GM12878 (cell line): ENCODE measurements at regions not wholly inside any gene's neighbourhood (a gene's known extent, or its start where the extent isn't known, plus 50 kb on each side); places are given as distances from the start of the nearest gene placed in this dataset.
"Not testable (repeated sequence)": the region's sequence is repeated elsewhere in the genome, so short reads cannot be mapped to it uniquely, and the experiment has no call there.

ENCODE experiments used
- KDM1A ChIP-seq: fragments of 200-600 bp; sonication (generic); IDR thresholded peaks from 2 replicates; pipeline ENCODE4 v1.6.1; 2016; ENCODE audit warnings: borderline replicate concordance
- SRF ChIP-seq, 2 experiments: IDR thresholded peaks; 2 replicates each; pipeline ENCODE4 v1.6.1; 2011; ENCODE audit warnings: low read depth in 2 of 2, low read length in 2 of 2, mild to moderate bottlenecking in 1 of 2, moderate library complexity in 1 of 2

DNA sequence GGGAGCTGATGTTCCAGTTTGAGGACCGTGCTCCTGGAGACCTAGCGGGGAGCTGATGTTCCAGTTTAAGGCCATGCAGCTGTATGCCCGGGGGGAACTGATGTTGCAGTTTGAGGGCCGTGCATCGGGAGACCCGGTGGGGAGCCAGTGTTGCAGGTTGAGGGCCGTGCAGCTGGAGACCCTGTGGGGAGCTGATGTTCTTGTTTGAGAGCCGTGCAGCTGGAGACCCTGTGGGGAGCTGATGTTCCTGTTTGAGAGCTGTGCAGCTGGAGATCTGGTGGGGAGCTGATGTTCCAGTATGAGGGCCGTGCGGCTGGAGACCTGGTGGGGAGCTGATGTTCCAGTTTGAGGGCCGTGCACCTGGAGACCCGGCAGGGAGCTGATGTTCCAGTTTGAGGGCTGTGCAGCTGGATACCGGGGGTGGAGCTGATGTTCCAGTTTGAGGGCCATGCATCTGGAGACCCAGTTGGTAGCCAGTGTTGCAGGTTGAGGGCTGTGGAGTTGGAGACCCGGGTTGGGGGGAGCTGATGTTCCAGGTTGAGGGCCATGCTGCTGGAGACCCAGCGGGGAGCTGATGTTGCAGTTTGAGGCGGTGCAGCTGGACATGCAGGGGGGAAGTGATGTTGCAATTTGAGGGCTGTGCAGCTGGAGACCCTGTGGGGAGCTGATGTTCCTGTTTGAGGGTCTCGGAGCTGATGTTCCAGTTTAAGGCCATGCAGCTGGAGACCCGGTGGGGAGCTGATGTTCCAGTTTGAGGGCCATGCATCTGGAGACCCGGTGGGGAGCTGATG, 64.4 kb upstream of the APOD start:
- TF ChIP-seq SRF (IDR thresholded peaks at IDR 0.05; ENCODE audit: low read depth in 2 of 2, low read length in 2 of 2); KDM1A: not testable (repeated sequence)
